BJ (cell line): ENCODE measurements at regions not wholly inside any gene's neighbourhood (a gene's known extent, or its start where the extent isn't known, plus 50 kb on each side); places are given as distances from the start of the nearest gene placed in this dataset.

Experiments used
- CTCF ChIA-PET: fragments of 350-600 bp; formaldehyde crosslinking; extraction: SDS; loops from one replicate; lab custom pipeline; 2021; ENCODE audit warnings: antibody characterized with exemption, inconsistent platforms; lab: Yijun Ruan, JAX
- POLR2A ChIA-PET: fragments of 300-600 bp; sonication (Branson Sonifier 250); formaldehyde crosslinking; extraction: SDS; loops from one replicate; lab custom pipeline; 2021; ENCODE audit warnings: antibody characterized with exemption; lab: Charles Lee
- DNase-seq: peaks from one replicate; pipeline ENCODE4 v3.0.0-alpha.2; 2011; ENCODE audit warnings: low read depth
- H3K27me3 ChIP-seq: 2 replicates; pipeline ENCODE4 v1.6.0; 2011; ENCODE audit warnings: low read length; ENCODE audit not compliant: control insufficient read depth, insufficient read depth
- H3K36me3 ChIP-seq: 2 replicates; pipeline ENCODE4 v1.5.1; 2011; ENCODE audit warnings: low read length; ENCODE audit not compliant: control insufficient read depth, insufficient read depth
- H3K4me3 ChIP-seq: 2 replicates; pipeline ENCODE4 v1.5.1; 2011; ENCODE audit warnings: low read depth, mild to moderate bottlenecking, control low read depth, low read length
- CTCF ChIP-seq: IDR thresholded peaks from 2 replicates; pipeline ENCODE4 v1.5.1; 2011; ENCODE audit warnings: low read depth, mild to moderate bottlenecking, control low read depth, inconsistent platforms, low read length, moderate library complexity; ENCODE audit not compliant: insufficient read depth

- Histone ChIP-seq H3K4me3 (no peak overlapping the region), H3K27me3 (peaks cover 2% of the 10 kb centered on the region), H3K36me3 (no peaks in the 10 kb centered on the region)
- POLR2A ChIA-PET, result no interaction called here
- TF ChIP-seq CTCF, result no peak
- CTCF ChIA-PET, result interaction anchor here (1.5 kb wide), 1 partner anchor 86 kb away, joined by 8 read pairs; no protein-coding TSS in a partner anchor
- DNase-seq, result no peak
Measured at GRCh38 chr21:36591326-36591970, 107.5 kb upstream of the SIM2 start.

DNA sequence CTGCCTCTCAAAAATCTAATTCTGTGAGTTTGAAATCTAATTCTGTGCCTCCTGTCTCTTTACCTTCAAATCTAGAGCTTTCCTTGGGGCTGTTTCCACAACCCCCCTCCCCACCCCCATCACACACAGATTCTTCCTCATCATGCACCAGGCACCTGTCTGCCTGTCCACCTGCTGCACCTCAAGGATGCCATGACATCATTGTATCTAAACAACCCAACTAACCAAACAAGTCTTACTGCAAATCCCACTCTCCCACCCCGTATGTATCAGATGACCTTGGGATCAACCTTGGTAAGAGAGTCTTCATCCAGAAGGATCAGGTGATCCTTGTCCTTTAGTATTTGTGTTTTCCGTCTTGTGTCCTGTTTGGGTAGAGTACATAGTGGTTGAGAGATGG lies 102.7 kb upstream of the SIM2 start:
- POLR2A ChIA-PET, result no interaction called here
- DNase-seq, result no peak
- CTCF ChIA-PET, result interaction anchor here (1.7 kb wide), 2 partner anchors 34 to 92 kb away, joined by 4 to 6 read pairs; no protein-coding TSS in a partner anchor
- Histone ChIP-seq H3K27me3 (peaks cover 10% of the 10 kb centered on the region), H3K36me3 (no peaks in the 10 kb centered on the region), H3K4me3 (no peak overlapping the region)
- TF ChIP-seq CTCF, result no peak

- POLR2A ChIA-PET, result no interaction called here
- H3K36me3 ChIP-seq, result no peaks in the 10 kb centered on the region
- H3K4me3 ChIP-seq, result no peak overlapping the region
- CTCF ChIA-PET, result no interaction called here
- H3K27me3 ChIP-seq, result peaks cover 18% of the 10 kb centered on the region
- no peak for DNase-seq
- no peak for TF ChIP-seq CTCF
Measured at GRCh38 chr21:36601362-36601761, 97.6 kb upstream of the SIM2 start.

DNA sequence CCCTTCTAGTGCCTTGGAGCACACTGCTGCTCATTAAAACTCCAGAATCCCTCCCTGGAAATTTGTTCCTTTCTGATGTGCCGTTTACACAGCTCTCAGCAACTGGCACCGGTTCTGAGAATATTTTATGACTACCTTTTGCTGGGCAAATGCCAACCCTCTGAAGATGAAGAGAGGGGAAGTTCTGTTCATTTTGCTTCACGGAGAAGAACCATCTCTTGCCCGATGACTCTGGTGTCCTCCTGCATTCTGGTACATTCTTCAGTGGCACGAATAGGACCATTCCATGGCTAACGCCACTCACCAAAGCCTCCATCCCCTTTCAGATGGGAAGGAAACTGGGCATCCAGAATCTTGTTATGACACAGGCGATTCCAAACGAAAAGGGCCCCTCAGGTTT lies 96.2 kb upstream of the SIM2 start:
- POLR2A ChIA-PET, result no interaction called here
- no peak for TF ChIP-seq CTCF
- DNase-seq, result no peak
- peaks cover 25% of the 10 kb centered on the region for H3K27me3 ChIP-seq
- no peaks in the 10 kb centered on the region for H3K36me3 ChIP-seq
- CTCF ChIA-PET, result no interaction called here
- H3K4me3 ChIP-seq, result no peak overlapping the region

- CTCF ChIA-PET, result no interaction called here
- H3K27me3 ChIP-seq, result peaks cover 27% of the 10 kb centered on the region
- no peak for DNase-seq
- no peak overlapping the region for H3K4me3 ChIP-seq
- POLR2A ChIA-PET, result no interaction called here
- no peaks in the 10 kb centered on the region for H3K36me3 ChIP-seq
- TF ChIP-seq CTCF, result no peak
Measured at GRCh38 chr21:36603221-36603620, 95.7 kb upstream of the SIM2 start.
